Transverse colon (tissue), 4 donors: ENCODE measurements at regions not wholly inside any gene's neighbourhood (a gene's known extent, or its start where the extent isn't known, plus 50 kb on each side); places are given as distances from the start of the nearest gene placed in this dataset.

Source experiments
- DNase-seq: peaks from one replicate; pipeline ENCODE4 v3.0.0-alpha.2; 2019
- H3K27ac ChIP-seq, 4 donors: fragments of 200-600 bp; sonication (generic); 2 replicates each; pipeline ENCODE4 v1.5.1; 2016 to 2018; ENCODE audit warnings: inconsistent platforms in 4 of 4
- H3K27me3 ChIP-seq: fragments of 200-600 bp; sonication (generic); 2 replicates; pipeline ENCODE4 v1.5.1; 2017; ENCODE audit warnings: inconsistent platforms
- H3K36me3 ChIP-seq, 4 donors: fragments of 200-600 bp; sonication (generic); 2 replicates each; pipeline ENCODE4 v1.5.1; 2017 to 2019; ENCODE audit warnings: inconsistent platforms in 4 of 4
- H3K4me1 ChIP-seq, 4 donors: fragments of 200-600 bp; sonication (generic); 2 replicates each; pipeline ENCODE4 v1.5.1; 2017 to 2020; ENCODE audit warnings: inconsistent platforms in 4 of 4
- H3K4me3 ChIP-seq, 4 donors: fragments of 200-600 bp; sonication (generic); 1 replicate in 1 of 4; 2 replicates in 3 of 4; pipeline versions ENCODE4 v1.5.1 to v1.6.1; 2017 to 2019; ENCODE audit warnings: inconsistent platforms in 4 of 4
- H3K9me3 ChIP-seq, 2 donors: fragments of 200-600 bp; sonication (generic); 2 replicates each; pipeline ENCODE4 v1.5.1; 2017 to 2019; ENCODE audit warnings: inconsistent platforms in 2 of 2
- EP300 ChIP-seq: sonication (generic); formaldehyde crosslinking; IDR thresholded peaks from one replicate; pipeline ENCODE4 v1.6.1; 2017; ENCODE audit warnings: antibody characterized with exemption, low read depth
- POLR2A ChIP-seq: fragments of 450-650 bp; IDR thresholded peaks from one replicate; pipeline ENCODE4 v1.6.1; 2016; ENCODE audit warnings: antibody characterized with exemption, mild to moderate bottlenecking, moderate library complexity
- POLR2AphosphoS5 ChIP-seq, 3 donors: sonication (generic); formaldehyde crosslinking; IDR thresholded peaks; one replicate each; pipeline ENCODE4 v1.6.1; 2016; ENCODE audit warnings: antibody characterized with exemption in 3 of 3
- WGBS, 2 donors: methylation state at CpG; one replicate each; pipeline ENCODE4 v1.1.5; 2018; ENCODE audit warnings: low coverage in 1 of 2; 5-methylcytosine and 5-hydroxymethylcytosine counted together
- in situ Hi-C, 4 donors: fragments of 200-750 bp; cut with MboI; loops; one replicate each; pipeline versions ENCODE4 v1.15.0 to v1.15.1; 2017; ENCODE audit warnings: low sequenced_read_pairs in 3 of 4, low pct_ligation_motif_present in 1 of 4, low pct_unique_long_range_greater_than_20kb in 1 of 4
- intact Hi-C: fragments of 100-400 bp; cut with DNase I; formaldehyde crosslinking; loops from one replicate; pipeline ENCODE4 v1.15.1; 2023; ENCODE audit warnings: low total_unique reads
- TF ChIP-seq, protein P1 (sequence below), 5 experiments: fragments of 200-600 bp in 3 of 5; fragments of 450-650 bp in 2 of 5; sonication (generic) in 3 of 5; IDR thresholded peaks; 1 replicate in 2 of 5; 2 replicates in 3 of 5; pipeline ENCODE4 v1.5.1; 2016 to 2017; ENCODE audit warnings: antibody characterized with exemption in 5 of 5, inconsistent platforms in 3 of 5, mild to moderate bottlenecking in 2 of 5, moderate library complexity in 1 of 5

DNA sequence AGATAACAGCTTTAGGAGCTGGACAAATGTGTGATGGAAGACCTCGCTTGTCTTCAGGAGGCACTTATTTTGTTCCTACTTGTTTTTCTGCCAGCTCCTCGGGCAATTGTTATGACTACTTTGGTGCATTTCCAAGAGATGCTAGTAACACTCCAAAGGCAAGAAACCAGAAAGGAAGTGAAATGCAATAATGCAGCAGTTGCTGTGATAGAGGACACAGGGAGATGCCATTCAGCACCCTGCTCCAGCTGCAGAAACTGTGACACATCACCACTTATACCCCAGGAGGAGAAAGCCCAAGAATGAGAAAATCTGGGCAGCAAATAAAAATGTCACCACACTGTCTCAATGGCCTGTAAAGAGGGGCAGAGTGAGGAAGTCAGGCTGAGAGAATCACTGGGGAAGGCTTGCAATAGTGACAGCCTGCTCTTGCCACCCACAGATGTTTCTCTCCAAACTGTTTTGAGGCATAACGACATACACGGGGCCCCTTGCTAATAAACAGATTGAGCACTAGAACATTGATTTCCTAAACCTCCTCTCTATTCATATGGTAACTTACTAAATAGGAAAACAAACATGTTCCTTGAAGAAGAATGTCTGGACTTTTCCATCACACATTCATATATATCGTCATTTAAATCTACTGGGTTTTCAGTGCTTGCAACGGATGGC is 195.5 kb upstream of the PRNP start:
- 49 to 68% methylated on average over 5 to 6 of the region's 6 CpGs for WGBS, 2 donors
- in situ Hi-C loops: no loop called here
- no peaks in the 10 kb centered on the region for H3K9me3 ChIP-seq

DNA sequence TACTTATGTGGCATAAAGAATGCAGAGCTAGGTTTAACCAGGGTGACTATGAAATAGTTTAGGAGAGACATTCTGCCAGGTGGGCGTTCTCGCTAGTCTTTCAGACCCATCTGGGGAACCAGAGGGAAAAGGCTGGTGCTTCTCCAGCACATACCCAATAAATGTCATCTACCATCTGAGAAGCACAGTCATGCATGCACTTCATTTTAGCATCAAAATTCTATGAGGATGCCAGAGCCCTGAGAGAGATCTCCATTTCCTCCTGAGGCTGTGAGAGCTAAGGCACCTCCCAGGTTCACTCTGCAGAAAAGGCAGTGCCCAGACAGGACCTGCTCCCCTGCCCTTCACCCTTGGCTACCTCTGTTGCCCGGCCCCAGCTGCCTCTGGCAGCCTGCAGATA is 196.2 kb upstream of the PRNP start:
- Histone ChIP-seq H3K36me3 (no peaks in the 10 kb centered on the region), H3K9me3 (no peaks in the 10 kb centered on the region), H3K27me3 (no peaks in the 10 kb centered on the region), H3K27ac (no peak overlapping the region), H3K4me1 (no peaks in the 10 kb centered on the region), H3K4me3 (no peak overlapping the region)
- intact Hi-C loops: no loop called here
- WGBS, 2 donors: 84% methylated on average over 3 of the region's 3 CpGs; no CpG with 5 or more reads in 1 of the 2 donors
- no peak for TF ChIP-seq EP300
- TF ChIP-seq, protein P1, sequence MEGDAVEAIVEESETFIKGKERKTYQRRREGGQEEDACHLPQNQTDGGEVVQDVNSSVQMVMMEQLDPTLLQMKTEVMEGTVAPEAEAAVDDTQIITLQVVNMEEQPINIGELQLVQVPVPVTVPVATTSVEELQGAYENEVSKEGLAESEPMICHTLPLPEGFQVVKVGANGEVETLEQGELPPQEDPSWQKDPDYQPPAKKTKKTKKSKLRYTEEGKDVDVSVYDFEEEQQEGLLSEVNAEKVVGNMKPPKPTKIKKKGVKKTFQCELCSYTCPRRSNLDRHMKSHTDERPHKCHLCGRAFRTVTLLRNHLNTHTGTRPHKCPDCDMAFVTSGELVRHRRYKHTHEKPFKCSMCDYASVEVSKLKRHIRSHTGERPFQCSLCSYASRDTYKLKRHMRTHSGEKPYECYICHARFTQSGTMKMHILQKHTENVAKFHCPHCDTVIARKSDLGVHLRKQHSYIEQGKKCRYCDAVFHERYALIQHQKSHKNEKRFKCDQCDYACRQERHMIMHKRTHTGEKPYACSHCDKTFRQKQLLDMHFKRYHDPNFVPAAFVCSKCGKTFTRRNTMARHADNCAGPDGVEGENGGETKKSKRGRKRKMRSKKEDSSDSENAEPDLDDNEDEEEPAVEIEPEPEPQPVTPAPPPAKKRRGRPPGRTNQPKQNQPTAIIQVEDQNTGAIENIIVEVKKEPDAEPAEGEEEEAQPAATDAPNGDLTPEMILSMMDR (IDR thresholded peaks at IDR 0.05): no peak
- TF ChIP-seq POLR2AphosphoS5 (IDR thresholded peaks at IDR 0.05): no peak
- TF ChIP-seq POLR2A: no peak
- no peak for DNase-seq
- in situ Hi-C loops: no loop called here

More for the DNA sequence above, 195.5 kb upstream of the PRNP start:
- DNase-seq: no peak
- Histone ChIP-seq H3K27ac (no peak overlapping the region), H3K36me3 (no peaks in the 10 kb centered on the region), H3K27me3 (no peaks in the 10 kb centered on the region), H3K4me1 (no peaks in the 10 kb centered on the region), H3K4me3 (no peak overlapping the region)
- TF ChIP-seq, protein P1 (IDR thresholded peaks at IDR 0.05): no peak
- TF ChIP-seq EP300 (no peak), POLR2AphosphoS5 (IDR thresholded peaks at IDR 0.05) (no peak), POLR2A (no peak)
- intact Hi-C loops: no loop called here

GRCh38 chr20:4488407-4489339 is 197.6 kb upstream of the PRNP start:
- Histone ChIP-seq H3K27me3 (no peaks in the 10 kb centered on the region), H3K9me3 (no peaks in the 10 kb centered on the region), H3K27ac (no peak overlapping the region), H3K4me3 (no peak overlapping the region), H3K4me1 (no peaks in the 10 kb centered on the region), H3K36me3 (no peaks in the 10 kb centered on the region)
- 82% methylated on average over 8 to 9 of the region's 9 CpGs for WGBS, 2 donors
- no peak for DNase-seq
- in situ Hi-C loops: no loop called here
- intact Hi-C loops: no loop called here
- TF ChIP-seq POLR2A (no peak), POLR2AphosphoS5 (IDR thresholded peaks at IDR 0.05) (no peak), EP300 (no peak)
- TF ChIP-seq, protein P1 (IDR thresholded peaks at IDR 0.05): no peak

GRCh38 chr20:4484379-4484997 is 201.8 kb upstream of the PRNP start:
- Histone ChIP-seq H3K9me3 (no peaks in the 10 kb centered on the region), H3K4me3 (no peak overlapping the region), H3K4me1 (no peaks in the 10 kb centered on the region), H3K27me3 (no peaks in the 10 kb centered on the region), H3K27ac (no peak overlapping the region), H3K36me3 (no peaks in the 10 kb centered on the region)
- no peak for DNase-seq
- intact Hi-C loops (no loop called here), in situ Hi-C loops (loop anchor here in 1 of 4 donors (5.0 kb wide), 1 partner anchor 33 kb away; no protein-coding TSS in a partner anchor)
- TF ChIP-seq POLR2AphosphoS5 (IDR thresholded peaks at IDR 0.05): no peak
- TF ChIP-seq, protein P1 (IDR thresholded peaks at IDR 0.05): no peak
- no peak for TF ChIP-seq EP300
- TF ChIP-seq POLR2A: no peak
- WGBS, 2 donors: 54 to 66% methylated on average over 3 to 5 of the region's 5 CpGs
